ENCODE measurements at regions not wholly inside any gene's neighbourhood (a gene's known extent, or its start where the extent isn't known, plus 50 kb on each side); places are given as distances from the start of the nearest gene placed in this dataset.
"Not testable (repeated sequence)": the region's sequence is repeated elsewhere in the genome, so short reads cannot be mapped to it uniquely, and the experiment has no call there.

DNA sequence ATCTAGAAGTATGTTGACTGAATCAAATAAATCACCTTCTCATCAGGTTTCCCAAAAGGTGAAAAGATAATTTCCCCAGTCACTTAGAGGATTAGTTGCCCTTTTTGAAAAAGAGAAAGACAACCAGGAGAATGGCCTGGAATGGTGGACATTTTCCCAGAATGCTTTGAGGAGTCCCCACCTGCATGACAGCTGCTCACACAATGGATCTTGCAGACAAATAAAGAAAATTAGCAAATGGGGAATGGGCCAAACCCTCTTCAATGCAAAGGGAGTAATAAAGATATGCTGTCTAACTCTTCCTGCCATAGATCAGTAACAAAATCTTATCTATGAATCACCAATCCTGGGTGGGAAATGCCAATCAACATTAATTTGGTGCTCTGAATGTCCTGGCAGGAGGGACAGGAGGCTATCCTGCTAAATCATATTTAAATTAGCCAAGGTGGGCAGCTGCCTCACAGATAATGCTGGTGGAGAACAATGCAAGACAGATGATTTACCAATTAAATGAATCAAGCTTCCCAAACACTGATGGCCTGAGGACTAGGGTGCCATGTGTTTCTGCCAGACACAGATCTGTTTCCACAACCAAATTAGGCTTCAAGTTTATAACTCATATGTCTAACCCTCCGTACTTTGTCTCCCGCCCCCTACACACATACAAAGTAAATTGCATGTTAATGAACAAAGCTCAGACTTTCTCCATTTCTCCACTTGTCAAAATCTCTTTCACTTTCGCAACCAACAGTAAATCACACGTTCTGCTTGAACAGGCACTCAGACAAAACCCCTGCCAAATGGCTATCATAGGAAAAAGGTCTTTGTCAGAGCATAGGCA, 488.0 kb upstream of the PLXNA2 start:
- H3K27ac Mint-ChIP-seq: no peak overlapping the region
- H3K4me3 Mint-ChIP-seq (ENCODE audit: low read depth): no peak overlapping the region
- H3K9me3 Mint-ChIP-seq (ENCODE audit: low read depth): peaks cover 10% of the 10 kb centered on the region
- TF ChIP-seq CTCF (IDR thresholded peaks at IDR 0.05; ENCODE audit: unreplicated experiment): no peak
- peaks cover 10% of the 10 kb centered on the region for H3K4me1 Mint-ChIP-seq (ENCODE audit: low read depth)
- H3K36me3 Mint-ChIP-seq (ENCODE audit: insufficient read depth): peaks cover 1% of the 10 kb centered on the region
- no peaks in the 10 kb centered on the region for H3K27me3 Mint-ChIP-seq
- no peak for DNase-seq (ENCODE audit: low spot score, unreplicated experiment)

- H3K9me3 Mint-ChIP-seq (ENCODE audit: low read depth): peaks cover 19% of the 10 kb centered on the region
- H3K36me3 Mint-ChIP-seq (ENCODE audit: insufficient read depth): peaks cover 1% of the 10 kb centered on the region
- H3K27me3 Mint-ChIP-seq: no peaks in the 10 kb centered on the region
- H3K27ac Mint-ChIP-seq: no peak overlapping the region
- no peak for TF ChIP-seq CTCF (IDR thresholded peaks at IDR 0.05; ENCODE audit: unreplicated experiment)
- H3K4me3 Mint-ChIP-seq (ENCODE audit: low read depth): no peak overlapping the region
- peaks cover 10% of the 10 kb centered on the region for H3K4me1 Mint-ChIP-seq (ENCODE audit: low read depth)
- no peak for DNase-seq (ENCODE audit: low spot score, unreplicated experiment)
Measured at GRCh38 chr1:208737161-208737560, 493.0 kb upstream of the PLXNA2 start.

DNA sequence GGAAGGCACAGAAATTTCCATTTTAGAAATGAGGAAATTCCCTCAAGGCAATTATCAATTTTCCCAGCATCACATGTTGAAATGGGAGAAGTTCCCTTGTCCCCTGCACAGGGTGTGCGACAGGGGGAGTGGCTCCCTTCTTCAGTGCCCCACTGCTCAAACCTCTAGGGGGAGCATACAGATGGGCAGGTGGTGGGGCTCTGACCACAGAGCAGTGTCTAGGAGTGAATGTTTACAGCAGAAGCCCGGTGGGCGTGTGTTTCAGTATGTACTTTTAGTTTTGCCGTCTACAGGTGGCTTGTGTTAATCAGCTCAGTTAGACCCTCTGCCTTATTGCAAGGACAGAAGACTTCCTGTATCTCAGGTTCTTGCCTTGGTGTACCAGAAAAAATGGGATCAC, 493.7 kb upstream of the PLXNA2 start:
- TF ChIP-seq CTCF (IDR thresholded peaks at IDR 0.05; ENCODE audit: unreplicated experiment): no peak
- Mint-ChIP-seq H3K4me3 (ENCODE audit: low read depth) (no peak overlapping the region), H3K27ac (no peak overlapping the region), H3K27me3 (no peaks in the 10 kb centered on the region), H3K36me3 (ENCODE audit: insufficient read depth) (peaks cover 1% of the 10 kb centered on the region), H3K9me3 (ENCODE audit: low read depth) (peaks cover 19% of the 10 kb centered on the region), H3K4me1 (ENCODE audit: low read depth) (peaks cover 6% of the 10 kb centered on the region)
- no peak for DNase-seq (ENCODE audit: low spot score, unreplicated experiment)

DNA sequence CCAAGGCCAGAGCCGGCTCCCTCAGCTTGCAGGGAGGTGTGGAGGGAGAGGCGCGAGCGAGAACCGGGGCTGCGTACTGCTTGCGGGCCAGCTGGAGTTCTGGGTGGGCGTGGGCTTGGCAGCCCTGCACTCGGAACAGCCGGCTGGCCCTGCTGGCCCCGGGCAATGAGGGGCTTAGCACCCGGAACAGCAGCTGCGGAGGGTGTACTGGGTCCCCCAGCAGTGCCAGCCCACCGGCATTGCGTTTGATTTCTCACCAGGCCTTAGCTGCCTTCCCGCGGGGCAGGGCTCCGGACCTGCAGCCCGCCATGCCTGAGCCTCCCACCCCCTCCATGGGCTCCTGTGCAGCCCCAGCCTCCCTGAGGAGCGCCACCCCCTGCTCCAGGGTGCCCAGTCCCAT, 495.5 kb upstream of the PLXNA2 start:
- H3K9me3 Mint-ChIP-seq (ENCODE audit: low read depth): peaks cover 16% of the 10 kb centered on the region
- not testable (repeated sequence) for H3K4me3 Mint-ChIP-seq (ENCODE audit: low read depth); H3K27me3 Mint-ChIP-seq; H3K4me1 Mint-ChIP-seq (ENCODE audit: low read depth); H3K27ac Mint-ChIP-seq; DNase-seq (ENCODE audit: low spot score, unreplicated experiment); H3K36me3 Mint-ChIP-seq (ENCODE audit: insufficient read depth)

- H3K4me1 Mint-ChIP-seq (ENCODE audit: low read depth): no peaks in the 10 kb centered on the region
- H3K36me3 Mint-ChIP-seq (ENCODE audit: insufficient read depth): no peaks in the 10 kb centered on the region
- H3K27ac Mint-ChIP-seq: no peak overlapping the region
- H3K4me3 Mint-ChIP-seq (ENCODE audit: low read depth): no peak overlapping the region
- no peak for TF ChIP-seq CTCF (IDR thresholded peaks at IDR 0.05; ENCODE audit: unreplicated experiment)
- H3K9me3 Mint-ChIP-seq (ENCODE audit: low read depth): peaks cover 11% of the 10 kb centered on the region
- H3K27me3 Mint-ChIP-seq: no peaks in the 10 kb centered on the region
- no peak for DNase-seq (ENCODE audit: low spot score, unreplicated experiment)
Measured at GRCh38 chr1:208741296-208741695, 497.1 kb upstream of the PLXNA2 start.

DNA sequence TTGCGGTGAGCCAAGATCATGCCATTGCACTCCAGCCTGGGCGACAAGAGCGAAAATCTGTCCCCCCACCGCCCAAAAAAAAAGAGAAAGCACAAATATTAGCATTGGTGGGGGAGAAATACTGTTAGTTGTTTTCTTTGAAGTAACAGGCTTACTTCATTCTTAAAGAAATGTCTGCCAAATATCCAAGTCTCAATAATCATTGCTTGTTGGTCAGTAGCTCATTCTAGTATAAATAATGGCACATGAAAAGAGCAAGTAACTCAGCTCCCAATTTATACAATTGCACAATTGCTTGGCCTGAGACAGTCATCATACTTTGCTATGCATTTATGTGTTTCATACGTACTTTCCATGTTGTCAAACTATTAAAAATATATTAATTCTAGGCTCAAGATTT, 499.2 kb upstream of the PLXNA2 start:
- no peak overlapping the region for H3K4me3 Mint-ChIP-seq (ENCODE audit: low read depth)
- H3K9me3 Mint-ChIP-seq (ENCODE audit: low read depth): peaks cover 6% of the 10 kb centered on the region
- H3K27ac Mint-ChIP-seq: no peak overlapping the region
- H3K27me3 Mint-ChIP-seq: no peaks in the 10 kb centered on the region
- no peaks in the 10 kb centered on the region for H3K4me1 Mint-ChIP-seq (ENCODE audit: low read depth)
- H3K36me3 Mint-ChIP-seq (ENCODE audit: insufficient read depth): no peaks in the 10 kb centered on the region
- DNase-seq (ENCODE audit: low spot score, unreplicated experiment): no peak
- no peak for TF ChIP-seq CTCF (IDR thresholded peaks at IDR 0.05; ENCODE audit: unreplicated experiment)
